Activated CD4-positive, CD25-positive, alpha-beta regulatory T cell treated with anti-CD3 and anti-CD28 coated beads, Interleukin-2, amount 50 U/mL, for 72 hours (primary cell): ENCODE measurements at regions not wholly inside any gene's neighbourhood (a gene's known extent, or its start where the extent isn't known, plus 50 kb on each side); places are given as distances from the start of the nearest gene placed in this dataset.

ENCODE experiments used
- DNase-seq: peaks from one replicate; pipeline ENCODE4 v3.0.0; 2021

- DNase-seq, result no peak
Observed at GRCh38 chr14:83379436-83379835, 1845.8 kb upstream of the SEL1L start.

- no peak for DNase-seq
Observed at GRCh38 chr14:83384253-83384652, 1850.6 kb upstream of the SEL1L start.

- DNase-seq, result no peak
Observed at GRCh38 chr14:83395321-83395720, 1861.7 kb upstream of the SEL1L start.

GRCh38 chr14:83416476-83416875 lies 1882.8 kb upstream of the SEL1L start:
- DNase-seq, result no peak

GRCh38 chr14:83419420-83419819 lies 1885.8 kb upstream of the SEL1L start:
- DNase-seq, result no peak

GRCh38 chr14:83421711-83422110 lies 1888.1 kb upstream of the SEL1L start:
- DNase-seq, result no peak

- no peak for DNase-seq
Observed at GRCh38 chr14:83425138-83425537, 1891.5 kb upstream of the SEL1L start.

- no peak for DNase-seq
Observed at GRCh38 chr14:83425706-83426105, 1892.1 kb upstream of the SEL1L start.

GRCh38 chr14:83433618-83434017 lies 1900.0 kb upstream of the SEL1L start:
- DNase-seq, result no peak

GRCh38 chr14:83441801-83442200 lies 1908.1 kb upstream of the SEL1L start:
- DNase-seq, result no peak

GRCh38 chr14:83455561-83455960 lies 1921.9 kb upstream of the SEL1L start:
- no peak for DNase-seq

- DNase-seq, result no peak
Observed at GRCh38 chr14:83461521-83461920, 1927.9 kb upstream of the SEL1L start.

GRCh38 chr14:83462759-83463158 lies 1929.1 kb upstream of the SEL1L start:
- no peak for DNase-seq

- DNase-seq, result no peak
Observed at GRCh38 chr14:83463500-83464098, 1929.9 kb upstream of the SEL1L start.

- DNase-seq, result no peak
Observed at GRCh38 chr14:83467811-83468210, 1934.2 kb upstream of the SEL1L start.

- DNase-seq, result no peak
Observed at GRCh38 chr14:83470466-83470865, 1936.8 kb upstream of the SEL1L start.

- DNase-seq, result no peak
Observed at GRCh38 chr14:83470959-83471695, 1937.5 kb upstream of the SEL1L start.

- no peak for DNase-seq
Observed at GRCh38 chr14:83473416-83474235, 1940.0 kb upstream of the SEL1L start.

- DNase-seq, result no peak
Observed at GRCh38 chr14:83478741-83479140, 1945.1 kb upstream of the SEL1L start.

- DNase-seq, result no peak
Observed at GRCh38 chr14:83483063-83483462, 1949.4 kb upstream of the SEL1L start.

- no peak for DNase-seq
Observed at GRCh38 chr14:83485591-83485990, 1951.9 kb upstream of the SEL1L start.

GRCh38 chr14:83491091-83491490 lies 1957.4 kb upstream of the SEL1L start:
- DNase-seq, result no peak

GRCh38 chr14:83520837-83521236 lies 1987.2 kb upstream of the SEL1L start:
- no peak for DNase-seq

- DNase-seq, result no peak
Observed at GRCh38 chr14:83529531-83529930, 1995.9 kb upstream of the SEL1L start.
